ENCODE measurements at regions not wholly inside any gene's neighbourhood (a gene's known extent, or its start where the extent isn't known, plus 50 kb on each side); places are given as distances from the start of the nearest gene placed in this dataset.
"Not testable (repeated sequence)": the region's sequence is repeated elsewhere in the genome, so short reads cannot be mapped to it uniquely, and the experiment has no call there.

DNA sequence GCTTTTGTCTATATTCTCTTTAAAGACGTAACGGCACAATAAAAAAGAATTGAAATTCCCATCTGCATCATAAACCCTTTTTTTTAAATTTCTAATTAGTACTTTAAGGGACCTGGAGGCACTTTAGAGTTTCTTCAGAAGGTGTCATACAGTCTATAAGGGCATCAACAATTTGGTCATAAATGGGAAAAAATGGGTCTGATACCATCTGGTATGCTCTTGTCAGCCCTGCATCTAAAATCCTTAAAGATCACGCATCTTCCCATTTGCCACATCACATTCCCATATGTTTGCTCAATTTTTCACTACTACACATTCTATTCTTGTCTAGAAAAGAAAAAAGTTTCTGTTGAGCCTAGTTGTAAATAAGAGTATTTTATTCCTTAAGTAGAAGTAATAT, 53.8 kb downstream of the COX7C start:
- no peak for DNase-seq (ENCODE audit: low spot score)
- ATAC-seq: no peak

GRCh38 chr5:86674069-86674468, 56.3 kb downstream of the COX7C start:
- ATAC-seq (no peak), DNase-seq (ENCODE audit: low spot score) (no peak)

DNA sequence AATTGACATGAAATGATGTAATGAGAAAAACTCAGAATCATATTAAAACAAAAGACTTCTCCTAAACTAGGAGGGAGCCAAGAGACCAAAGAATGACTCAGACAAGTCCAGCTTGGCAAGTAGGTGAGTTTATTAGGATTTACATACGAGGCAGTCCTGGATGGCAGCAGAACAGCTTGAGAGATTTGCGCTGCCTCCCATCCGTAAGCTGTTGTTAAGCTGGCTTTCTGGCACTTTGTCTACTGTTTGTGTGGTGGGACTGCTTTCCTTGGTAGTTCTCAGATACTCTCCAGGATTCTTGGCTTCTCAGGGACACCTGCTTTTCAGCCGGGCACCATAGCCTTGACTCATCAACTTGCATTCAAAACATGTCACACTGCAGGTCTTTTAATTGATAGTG, 57.6 kb downstream of the COX7C start:
- DNase-seq (ENCODE audit: low spot score): no peak

DNA sequence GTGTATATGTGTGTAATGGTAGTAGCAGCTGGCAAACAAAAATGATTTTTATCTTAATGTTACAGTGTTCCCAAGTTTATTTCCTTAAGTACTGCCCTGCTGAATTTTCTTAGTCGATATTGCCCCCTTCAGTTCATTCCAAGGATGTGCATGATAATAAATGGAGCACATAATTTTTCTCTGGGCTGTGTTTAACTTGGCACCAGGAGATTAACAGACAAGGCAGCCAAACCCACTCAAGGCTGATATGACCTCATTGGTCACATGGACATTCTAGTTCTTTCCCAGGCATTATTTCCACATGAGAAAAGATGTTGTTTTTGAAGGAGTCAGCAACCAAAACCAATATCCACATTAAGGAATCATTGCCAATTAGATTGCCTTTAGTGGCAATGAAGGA, 61.8 kb downstream of the COX7C start:
- peak; percentile 60 for ATAC-seq
- DNase-seq (ENCODE audit: low spot score): no peak

More for the DNA sequence above, 57.6 kb downstream of the COX7C start:
- ATAC-seq: no peak

DNA sequence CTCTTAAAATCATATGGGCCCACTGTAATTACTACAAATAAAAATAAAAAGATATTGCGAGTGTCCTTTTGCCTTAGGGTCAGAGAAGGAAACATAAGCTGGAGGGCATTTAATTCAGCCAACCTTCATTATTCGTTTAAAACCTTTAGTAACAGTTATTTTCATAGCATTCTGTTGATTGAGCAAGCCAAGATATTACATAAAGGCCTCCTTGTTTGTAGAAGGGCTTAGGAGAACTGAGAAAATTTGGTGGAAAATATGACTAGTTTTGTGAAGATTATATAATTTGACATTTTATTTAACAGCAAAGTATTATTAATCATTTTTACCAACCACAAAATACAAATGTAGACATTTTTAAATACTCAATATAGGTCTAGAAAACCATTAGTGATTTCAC, 62.2 kb downstream of the COX7C start:
- no peak for ATAC-seq

DNA sequence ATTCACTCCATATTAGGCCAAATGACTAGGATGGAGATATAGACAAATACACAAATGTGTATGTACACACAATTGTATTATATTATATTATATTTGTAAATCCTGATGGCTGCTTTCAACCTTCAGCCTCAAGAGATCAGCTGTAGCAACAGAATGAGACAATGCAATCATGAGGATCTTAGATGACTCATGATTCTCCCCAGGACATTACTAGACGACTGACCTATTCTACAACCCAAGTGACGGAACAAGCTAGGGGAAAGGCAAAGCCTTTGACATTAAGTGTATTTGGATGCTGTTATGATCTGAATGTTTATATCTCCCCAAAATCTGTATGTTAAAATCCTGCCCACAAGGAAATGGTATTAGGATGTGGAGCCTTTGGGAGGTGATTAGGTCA, 66.5 kb downstream of the COX7C start:
- ATAC-seq (no peak), DNase-seq (ENCODE audit: low spot score) (no peak)

More for the DNA sequence above, 62.2 kb downstream of the COX7C start:
- DNase-seq (ENCODE audit: low spot score): no peak

- DNase-seq (ENCODE audit: low spot score) (no peak), ATAC-seq (no peak)
Observed at GRCh38 chr5:86686046-86686445, 68.3 kb downstream of the COX7C start.

GRCh38 chr5:86688406-86688805, 70.7 kb downstream of the COX7C start:
- DNase-seq (ENCODE audit: low spot score): no peak
- no peak for ATAC-seq

DNA sequence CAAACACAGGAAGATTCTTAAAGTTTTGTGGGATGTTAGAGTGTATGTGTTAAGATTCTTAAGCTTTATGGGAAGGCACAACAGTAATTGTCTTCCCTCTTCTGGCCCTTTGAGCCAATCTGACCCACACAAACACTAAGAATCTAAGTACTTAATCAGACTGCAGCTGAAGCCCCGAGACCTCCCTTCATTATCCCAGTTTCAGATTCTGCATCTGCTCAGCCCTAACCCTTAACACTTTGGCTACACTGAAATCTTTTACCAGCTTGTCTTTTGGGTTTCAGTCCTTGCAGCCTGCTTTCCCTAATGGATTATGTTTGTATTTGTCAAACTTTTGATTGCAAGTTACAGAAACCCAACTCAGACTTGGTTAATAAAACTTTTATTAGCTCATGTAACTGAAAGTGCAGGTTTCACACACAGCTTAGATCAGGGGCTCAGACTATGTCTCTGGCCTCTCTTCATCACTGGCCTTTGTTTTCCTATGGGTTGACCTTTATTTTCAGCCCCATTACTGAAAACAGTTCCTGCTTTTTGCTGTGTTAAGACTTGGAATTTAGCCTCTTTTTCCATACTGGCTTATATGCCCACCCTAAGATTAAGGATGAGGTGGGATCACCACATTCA, 71.5 kb downstream of the COX7C start:
- ATAC-seq: no peak
- DNase-seq (ENCODE audit: low spot score): no peak

DNA sequence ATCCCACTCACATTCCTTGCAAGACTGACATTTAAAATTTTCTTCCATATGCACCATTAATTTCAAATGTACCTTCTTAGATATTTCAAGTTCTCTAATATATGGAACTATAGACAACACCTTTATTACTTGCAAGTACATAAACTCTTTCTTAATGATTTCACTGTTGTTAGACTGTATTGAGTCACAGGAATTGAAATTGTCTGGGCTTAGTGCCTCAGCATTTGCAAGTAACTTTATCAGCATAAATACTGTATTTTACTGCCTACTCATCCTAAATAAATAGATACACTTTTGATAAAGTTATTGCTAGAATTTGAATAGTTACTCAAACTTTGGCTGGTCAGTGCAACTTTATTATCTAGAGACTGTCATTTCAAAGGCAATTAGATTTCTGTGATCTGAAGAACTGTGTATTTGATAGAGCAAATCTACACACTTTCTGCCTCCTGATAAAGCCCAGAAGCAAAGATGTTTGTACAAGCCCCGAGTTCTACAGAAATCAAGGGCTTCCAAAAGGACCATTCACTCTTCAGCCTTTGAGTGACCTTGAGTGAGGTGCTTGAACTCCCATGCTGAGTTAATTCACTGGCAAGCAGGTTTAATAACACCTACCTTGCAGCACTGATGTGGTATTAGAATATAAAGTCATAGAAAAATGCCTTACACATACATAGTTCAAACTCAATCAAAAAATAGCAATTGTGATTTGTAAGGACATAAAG, 91.6 kb downstream of the COX7C start:
- ATAC-seq (no peak), DNase-seq (ENCODE audit: low spot score) (no peak)

- ATAC-seq: no peak
- DNase-seq (ENCODE audit: low spot score): no peak
Observed at GRCh38 chr5:86716121-86716520, 98.4 kb downstream of the COX7C start.

- not testable (repeated sequence) for DNase-seq (ENCODE audit: low spot score)
Observed at GRCh38 chr5:86731319-86732117, 113.8 kb downstream of the COX7C start.

DNA sequence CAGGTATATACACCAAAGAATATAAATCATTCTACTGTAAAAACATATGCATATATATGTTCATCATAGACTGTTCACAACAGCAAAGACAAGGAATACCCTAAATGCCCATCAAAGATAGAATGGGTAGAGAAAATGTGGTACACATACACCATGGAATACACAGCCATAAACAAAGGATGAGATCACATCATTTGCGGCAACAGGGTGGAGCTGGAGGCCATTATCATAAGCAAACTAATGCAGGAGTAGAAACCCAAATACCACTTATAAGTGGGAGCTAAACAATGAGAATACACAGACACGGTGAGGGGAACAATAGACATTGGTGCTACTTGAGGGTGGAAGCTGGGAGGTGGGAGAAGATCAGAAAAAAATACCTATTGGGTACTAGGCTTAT, 117.6 kb downstream of the COX7C start:
- DNase-seq (ENCODE audit: low spot score) (no peak), ATAC-seq (no peak)

More at GRCh38 chr5:86731319-86732117, 113.8 kb downstream of the COX7C start:
- not testable (repeated sequence) for ATAC-seq

DNA sequence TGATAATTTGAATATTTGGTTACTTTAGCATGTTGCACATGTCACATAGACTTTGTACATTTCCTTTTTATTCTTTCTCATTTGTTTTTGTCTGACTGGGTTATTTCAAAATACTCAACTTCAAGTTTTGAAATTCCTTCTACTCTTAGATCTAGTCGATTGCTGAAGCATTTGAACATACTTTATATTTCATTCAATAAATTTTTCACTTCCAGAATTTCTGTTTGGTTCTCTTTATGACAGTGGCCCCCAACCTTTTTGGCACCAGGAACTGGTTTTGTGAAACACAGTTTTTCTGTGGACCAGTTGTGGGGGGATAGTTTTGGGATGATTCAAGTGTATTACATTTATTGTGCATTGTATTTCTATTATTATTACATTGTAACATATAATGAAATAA, 119.8 kb downstream of the COX7C start:
- ATAC-seq (no peak), DNase-seq (ENCODE audit: low spot score) (no peak)

DNA sequence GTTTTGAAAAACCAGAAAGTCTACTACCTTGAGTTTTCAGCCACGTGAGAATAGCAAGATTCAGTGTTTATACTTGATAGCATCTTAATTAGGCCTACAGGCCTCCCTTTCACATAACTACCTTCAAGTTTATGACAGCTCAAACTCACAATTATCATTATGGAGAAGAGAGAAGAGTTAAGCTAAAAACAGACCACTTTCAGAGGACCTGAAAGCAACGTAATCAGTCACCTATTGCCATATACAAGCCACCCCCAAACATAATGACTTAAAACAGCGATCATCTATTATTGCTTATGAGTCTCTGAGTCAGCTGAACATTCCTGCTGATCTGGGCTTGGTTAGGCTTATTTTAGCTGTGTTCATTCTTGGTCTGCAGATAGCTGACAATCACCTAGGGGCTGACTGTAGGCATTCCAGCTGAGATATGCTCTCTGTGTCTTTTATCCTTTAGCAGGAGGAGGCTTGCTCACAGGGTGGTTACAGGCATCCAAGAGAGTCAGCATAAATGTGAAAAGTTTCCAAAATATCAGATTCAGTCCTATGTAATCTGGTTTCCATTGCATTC, 130.9 kb downstream of the COX7C start:
- ATAC-seq (no peak), DNase-seq (ENCODE audit: low spot score) (no peak)

GRCh38 chr5:86749841-86750240, 132.1 kb downstream of the COX7C start:
- DNase-seq (ENCODE audit: low spot score): no peak

GRCh38 chr5:86756839-86757238, 139.1 kb downstream of the COX7C start:
- no peak for DNase-seq (ENCODE audit: low spot score)
- no peak for ATAC-seq

More at GRCh38 chr5:86749841-86750240, 132.1 kb downstream of the COX7C start:
- ATAC-seq: no peak

DNA sequence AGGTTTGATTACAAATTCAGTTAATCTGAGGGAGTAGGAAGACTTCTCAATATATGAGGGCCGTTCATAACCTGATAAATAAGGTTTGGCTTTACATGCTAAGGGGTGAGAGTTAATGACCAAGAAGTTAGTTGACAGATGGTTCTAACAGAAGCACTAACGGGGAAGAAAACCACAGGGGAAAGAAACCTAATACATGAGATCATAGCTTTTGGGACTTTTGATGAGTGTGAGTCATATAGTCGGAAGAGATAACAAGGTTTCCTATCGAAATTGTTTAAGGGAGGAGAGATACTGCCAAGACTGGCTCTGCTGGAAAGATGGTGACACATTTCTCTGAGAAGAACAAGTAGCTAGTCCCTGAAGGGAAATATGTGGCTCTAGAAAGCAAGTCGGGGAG, 140.1 kb downstream of the COX7C start:
- ATAC-seq (no peak), DNase-seq (ENCODE audit: low spot score) (no peak)

DNA sequence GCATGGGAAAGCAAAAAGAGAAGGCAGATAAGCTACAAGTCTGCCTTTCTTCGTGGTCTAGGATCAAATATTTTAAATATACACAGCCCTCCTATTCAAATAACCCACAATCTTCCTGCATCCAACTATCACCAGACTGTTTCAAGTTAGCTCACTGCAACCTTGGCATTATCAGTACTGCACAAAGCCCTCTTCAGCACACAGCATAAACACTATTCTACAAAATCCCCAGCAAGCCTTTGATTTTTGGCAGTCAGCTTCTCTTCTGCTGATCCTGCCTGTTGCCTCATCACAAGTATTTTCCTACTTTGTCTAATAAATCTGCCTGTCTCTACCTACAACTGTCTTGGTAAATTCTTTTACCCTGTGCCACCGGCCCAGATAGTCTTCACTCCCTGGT, 142.9 kb downstream of the COX7C start:
- no peak for ATAC-seq
- no peak for DNase-seq (ENCODE audit: low spot score)

DNA sequence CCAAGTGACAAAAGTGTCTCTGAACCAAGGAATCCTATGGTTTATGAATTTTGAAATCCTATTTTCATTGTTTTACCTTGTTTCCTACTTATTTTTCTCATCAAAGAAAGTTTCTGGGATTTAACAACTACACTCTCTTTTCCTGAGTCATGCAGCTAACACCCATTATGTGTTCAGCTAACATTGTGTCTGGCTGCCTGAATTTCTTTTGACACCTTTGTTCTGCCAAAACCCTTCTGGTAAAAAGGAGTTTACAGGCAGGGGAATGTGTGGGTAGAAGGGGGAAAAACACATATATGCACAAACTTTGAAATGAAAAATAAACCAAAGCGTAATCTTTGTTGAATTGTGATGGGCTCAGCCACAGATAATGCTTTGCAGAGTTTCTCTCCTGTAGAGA, 146.2 kb downstream of the COX7C start:
- no peak for ATAC-seq
- no peak for DNase-seq (ENCODE audit: low spot score)

DNA sequence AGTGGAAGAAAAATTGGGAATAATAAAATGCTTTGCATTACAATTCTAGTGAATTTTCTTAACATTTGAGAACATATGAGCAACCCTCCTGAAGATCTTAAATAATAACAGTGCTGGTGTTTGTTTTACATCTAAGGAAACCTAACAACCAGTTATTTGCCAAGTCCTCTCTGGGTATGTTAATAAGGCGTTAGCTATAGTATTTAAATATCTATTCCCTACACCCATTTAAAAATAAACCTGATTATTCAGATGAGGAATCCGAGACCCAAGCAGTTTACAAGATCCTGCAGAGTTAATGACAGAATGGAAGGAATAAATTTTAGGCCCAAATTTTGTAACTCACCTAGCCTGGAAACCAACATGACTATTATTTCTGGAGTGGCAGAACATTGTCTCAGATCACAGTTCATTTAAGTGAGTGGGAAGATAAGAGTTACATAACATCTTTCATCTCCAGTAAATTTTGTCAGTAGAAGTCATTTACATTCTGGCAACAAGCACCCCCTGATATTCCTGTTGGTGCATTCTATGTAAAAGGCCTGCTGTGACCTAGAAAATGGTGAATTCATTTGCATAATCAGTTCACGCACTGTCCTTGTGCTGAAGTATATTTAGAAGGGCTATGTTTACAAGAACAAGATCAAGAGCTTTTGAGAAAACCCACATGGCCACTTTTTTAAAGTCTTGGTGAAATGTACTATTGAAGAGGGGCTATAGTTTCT, 148.2 kb downstream of the COX7C start:
- DNase-seq (ENCODE audit: low spot score) (no peak), ATAC-seq (no peak)
